IPS-15b (cell line): ENCODE measurements at regions not wholly inside any gene's neighbourhood (a gene's known extent, or its start where the extent isn't known, plus 50 kb on each side); places are given as distances from the start of the nearest gene placed in this dataset.
"Not testable (repeated sequence)": the region's sequence is repeated elsewhere in the genome, so short reads cannot be mapped to it uniquely, and the experiment has no call there.

Experiments used
- H3K27me3 ChIP-seq: one replicate; pipeline ENCODE4 v1.6.1; 2013; ENCODE audit warnings: low read length; ENCODE audit not compliant: control insufficient read depth, insufficient read depth
- H3K36me3 ChIP-seq: one replicate; pipeline ENCODE4 v1.6.1; 2013; ENCODE audit warnings: low read length; ENCODE audit not compliant: control insufficient read depth, insufficient read depth
- H3K4me1 ChIP-seq: one replicate; pipeline ENCODE4 v1.6.1; 2013; ENCODE audit warnings: mild to moderate bottlenecking, low read length; ENCODE audit not compliant: control insufficient read depth, insufficient read depth
- H3K4me3 ChIP-seq: one replicate; pipeline ENCODE4 v1.5.1; 2013; ENCODE audit warnings: low read depth, low read length
- H3K9ac ChIP-seq: one replicate; pipeline ENCODE4 v1.6.1; 2013; ENCODE audit warnings: low read depth, mild to moderate bottlenecking, low read length
- H3K9me3 ChIP-seq: one replicate; pipeline ENCODE4 v1.6.1; 2013; ENCODE audit warnings: mild to moderate bottlenecking, low read length; ENCODE audit not compliant: control insufficient read depth, insufficient read depth

DNA sequence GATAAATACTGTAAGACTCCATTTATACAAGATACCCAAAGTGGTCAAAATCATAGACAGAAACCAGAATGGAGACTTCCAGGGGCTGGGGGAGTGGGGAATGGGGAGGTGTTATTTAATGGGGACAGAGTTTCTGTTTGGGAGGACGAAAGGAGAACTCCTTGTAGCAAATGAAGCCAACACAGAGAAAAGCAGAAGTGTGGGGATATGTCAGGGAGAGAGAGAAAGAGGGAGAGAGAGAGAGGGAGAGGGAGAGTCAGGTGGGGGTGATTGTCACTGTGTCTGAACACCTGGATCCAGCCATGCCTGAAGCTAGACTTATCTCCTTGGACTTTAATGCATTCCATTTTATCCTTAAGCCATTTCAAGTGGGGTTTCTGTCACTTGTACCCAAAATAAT is 234.7 kb downstream of the BCL11B start:
- H3K4me1 ChIP-seq, H3K4me3 ChIP-seq, H3K36me3 ChIP-seq, H3K9me3 ChIP-seq, H3K9ac ChIP-seq, H3K27me3 ChIP-seq: not testable (repeated sequence)

DNA sequence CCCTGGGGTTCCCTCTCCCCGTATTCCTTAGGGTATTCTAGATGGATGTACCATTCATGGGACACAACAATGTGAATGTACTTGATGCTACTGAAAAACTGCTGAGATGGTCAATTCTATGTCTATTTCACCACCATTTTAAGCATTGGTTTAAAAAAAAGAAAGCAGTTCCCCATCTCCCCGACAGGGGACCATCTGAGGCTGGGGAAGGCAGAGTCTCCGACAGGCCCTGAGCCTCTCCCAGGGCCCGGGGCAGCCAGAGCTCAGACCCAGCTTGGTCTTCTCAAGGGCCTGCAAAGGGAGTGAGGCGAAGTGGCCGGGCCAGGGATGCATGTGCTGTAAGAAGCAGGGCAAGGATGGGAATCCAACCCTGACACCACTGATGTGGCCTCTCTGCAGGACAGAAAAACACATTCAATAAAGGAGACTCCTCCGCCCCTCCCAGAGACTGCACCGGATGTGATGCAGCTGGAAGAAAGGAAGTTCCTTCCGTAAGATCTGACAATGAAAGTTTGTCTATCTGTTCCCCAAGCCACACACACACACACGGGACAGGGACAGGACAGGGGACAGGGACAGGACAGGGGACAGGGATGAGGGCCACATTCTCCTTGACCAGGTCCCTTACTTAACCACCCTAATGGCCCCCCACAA is 234.1 kb downstream of the BCL11B start:
- no peaks in the 10 kb centered on the region for H3K36me3 ChIP-seq
- no peaks in the 10 kb centered on the region for H3K9me3 ChIP-seq
- H3K27me3 ChIP-seq, result no peaks in the 10 kb centered on the region
- H3K9ac ChIP-seq, result no peak overlapping the region
- H3K4me3 ChIP-seq, result no peak overlapping the region
- peaks cover 3% of the 10 kb centered on the region for H3K4me1 ChIP-seq

DNA sequence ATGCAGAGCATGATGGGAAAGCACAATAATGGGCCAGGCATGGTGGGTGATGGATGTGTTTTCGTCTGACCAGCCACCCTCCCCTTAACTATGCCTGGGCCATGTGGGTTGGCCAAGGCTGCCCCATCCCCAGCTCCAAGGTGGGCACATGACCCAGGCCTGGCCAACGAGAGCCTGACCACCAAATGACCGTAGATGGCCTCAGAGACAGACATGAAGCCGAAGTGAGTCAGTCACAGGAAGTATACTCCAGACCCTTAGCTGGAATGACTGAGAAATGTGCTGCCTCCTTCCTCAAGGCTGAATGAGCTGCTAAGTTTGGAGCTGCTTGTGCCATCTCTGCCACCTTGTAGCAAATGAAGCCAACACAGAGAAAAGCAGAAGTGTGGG is 233.6 kb downstream of the BCL11B start:
- no peak overlapping the region for H3K9ac ChIP-seq
- H3K9me3 ChIP-seq, result no peaks in the 10 kb centered on the region
- no peaks in the 10 kb centered on the region for H3K36me3 ChIP-seq
- no peak overlapping the region for H3K4me3 ChIP-seq
- no peaks in the 10 kb centered on the region for H3K27me3 ChIP-seq
- peaks cover 3% of the 10 kb centered on the region for H3K4me1 ChIP-seq

DNA sequence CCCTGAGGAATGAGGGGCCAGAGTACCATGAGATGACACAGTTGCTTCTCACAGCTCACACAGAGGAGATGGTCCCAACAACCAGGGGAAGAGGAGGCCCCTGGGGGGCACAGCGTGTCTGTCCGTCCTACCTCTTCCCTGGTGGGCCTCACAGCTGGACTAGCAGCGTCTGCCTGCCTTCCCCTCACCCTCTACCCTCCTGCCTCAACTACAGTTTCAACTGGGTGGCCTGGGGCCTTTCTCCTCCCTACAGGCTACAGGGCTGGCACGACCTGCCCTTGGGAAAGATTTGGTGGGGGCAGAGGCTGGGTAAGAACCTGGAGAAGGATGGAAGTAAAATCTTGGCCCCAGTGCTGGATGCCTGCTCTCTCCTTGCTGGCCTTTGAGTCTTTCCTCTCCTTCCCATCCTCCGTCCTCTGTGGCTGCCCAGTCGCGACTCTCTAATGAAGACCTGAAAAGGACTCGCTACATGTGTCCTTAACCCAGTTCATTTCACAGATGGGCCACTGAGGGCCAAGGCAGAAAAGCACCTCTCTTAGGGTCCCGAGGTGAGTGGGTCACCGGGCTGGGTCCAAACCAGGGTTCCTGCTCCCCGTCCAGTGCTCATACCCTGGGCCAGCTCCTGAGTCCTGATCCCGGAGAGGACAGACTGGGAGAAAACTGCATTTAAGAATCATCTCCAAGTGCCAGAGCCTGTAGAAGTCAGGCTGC is 232.5 kb downstream of the BCL11B start:
- no peaks in the 10 kb centered on the region for H3K9me3 ChIP-seq
- no peak overlapping the region for H3K9ac ChIP-seq
- H3K27me3 ChIP-seq, result no peaks in the 10 kb centered on the region
- peaks cover 3% of the 10 kb centered on the region for H3K4me1 ChIP-seq
- H3K4me3 ChIP-seq, result no peak overlapping the region
- no peaks in the 10 kb centered on the region for H3K36me3 ChIP-seq

DNA sequence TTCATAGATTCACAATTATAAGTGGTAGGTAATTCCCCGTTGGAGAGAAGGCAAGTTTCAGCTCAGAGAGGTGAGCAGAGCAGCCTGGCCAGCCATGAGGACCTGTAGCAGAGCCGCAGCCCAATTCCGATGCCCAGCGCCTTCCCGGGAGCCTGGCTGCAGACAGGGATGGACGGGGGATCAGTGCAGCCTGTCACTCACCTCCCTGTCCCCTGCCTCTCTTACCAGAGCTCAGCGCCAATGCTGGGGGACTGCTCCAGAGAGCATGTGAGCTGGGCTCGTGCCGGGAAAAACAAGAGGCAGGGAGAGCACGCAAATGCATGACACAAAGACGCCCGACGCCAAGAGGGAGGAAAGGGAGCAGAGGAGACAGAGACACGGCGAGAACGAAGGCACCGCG is 231.9 kb downstream of the BCL11B start:
- H3K4me1 ChIP-seq, result peaks cover 3% of the 10 kb centered on the region
- H3K4me3 ChIP-seq, result no peak overlapping the region

DNA sequence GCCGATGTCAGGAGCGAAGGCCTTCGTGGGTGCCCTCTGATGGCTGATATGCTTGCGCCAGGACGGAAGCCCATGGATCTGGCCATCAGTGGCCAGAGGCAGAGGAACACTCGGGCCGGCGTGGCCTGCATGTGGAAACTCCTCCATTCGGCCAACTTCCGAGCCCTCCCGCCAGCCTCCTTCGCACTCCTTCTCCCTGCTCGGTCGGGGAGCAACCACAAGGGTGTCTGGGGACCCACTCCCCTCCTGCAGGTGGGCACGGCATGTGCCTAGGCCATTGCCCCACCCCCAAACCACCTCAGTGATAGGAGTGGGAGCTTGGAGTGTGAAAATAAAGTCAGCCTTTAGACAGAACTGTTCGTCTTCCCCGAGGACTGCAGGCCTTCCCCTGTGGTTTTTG is 231.3 kb downstream of the BCL11B start:
- no peaks in the 10 kb centered on the region for H3K9me3 ChIP-seq
- H3K4me1 ChIP-seq, result peaks cover 3% of the 10 kb centered on the region
- no peaks in the 10 kb centered on the region for H3K36me3 ChIP-seq
- no peak overlapping the region for H3K9ac ChIP-seq
- H3K4me3 ChIP-seq, result no peak overlapping the region
- no peaks in the 10 kb centered on the region for H3K27me3 ChIP-seq

More for the DNA sequence above, 231.9 kb downstream of the BCL11B start:
- no peak overlapping the region for H3K9ac ChIP-seq
- H3K27me3 ChIP-seq, result no peaks in the 10 kb centered on the region
- no peaks in the 10 kb centered on the region for H3K36me3 ChIP-seq
- H3K9me3 ChIP-seq, result no peaks in the 10 kb centered on the region

DNA sequence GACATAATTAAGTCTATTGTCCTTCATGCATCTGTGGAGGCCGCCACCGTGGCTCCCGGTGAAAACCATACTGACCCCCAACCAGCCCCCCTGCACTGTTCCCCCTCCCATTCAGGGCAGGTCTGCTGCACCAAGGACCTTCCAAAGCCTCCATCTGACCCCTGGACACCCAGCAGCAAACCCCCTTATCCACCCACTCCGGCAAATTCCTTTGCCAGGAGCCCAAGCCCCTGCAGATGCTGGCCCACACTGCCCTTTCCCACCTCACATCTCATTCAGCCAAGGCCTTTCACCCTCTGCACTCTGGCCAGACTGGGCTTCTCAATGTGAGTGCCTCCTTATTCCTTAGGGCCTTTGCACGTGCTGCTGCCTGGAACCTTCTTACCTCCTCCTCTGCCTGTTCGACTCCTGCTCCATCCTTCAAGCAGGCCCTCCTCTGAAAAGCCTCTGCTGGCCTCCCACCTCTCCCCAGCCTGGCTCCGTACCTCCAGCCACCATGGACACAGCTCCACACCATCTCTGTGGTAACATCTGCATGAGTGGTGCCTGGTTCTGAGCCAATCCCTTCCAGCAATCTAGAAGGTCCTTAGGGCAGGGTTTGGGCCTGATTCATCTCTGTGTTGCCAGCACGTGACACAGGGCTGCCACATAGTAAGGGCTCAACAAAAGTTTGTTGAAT is 230.7 kb downstream of the BCL11B start:
- H3K9ac ChIP-seq, result no peak overlapping the region
- no peak overlapping the region for H3K4me3 ChIP-seq
- H3K4me1 ChIP-seq, result peaks cover under 1% of the 10 kb centered on the region
- H3K27me3 ChIP-seq, result no peaks in the 10 kb centered on the region
- H3K36me3 ChIP-seq, result no peaks in the 10 kb centered on the region
- no peaks in the 10 kb centered on the region for H3K9me3 ChIP-seq

DNA sequence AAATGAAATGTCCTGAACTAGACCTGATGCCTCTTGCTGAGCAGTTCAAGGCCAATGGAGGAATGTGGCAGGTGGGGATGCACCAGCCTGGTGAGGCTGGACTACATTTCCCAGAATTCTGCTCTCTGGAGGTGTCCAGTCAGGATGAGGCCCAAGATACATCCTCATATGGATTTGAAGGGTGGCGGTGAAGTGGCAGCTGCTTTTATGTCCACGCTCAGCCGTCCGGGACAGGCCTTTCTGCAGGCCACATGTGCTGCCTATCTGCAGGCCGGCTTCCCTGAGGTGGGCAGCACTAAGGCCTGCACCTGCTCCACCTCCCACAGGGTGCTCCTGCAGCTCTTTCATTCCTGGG is 230.2 kb downstream of the BCL11B start:
- Histone ChIP-seq H3K9me3 (no peaks in the 10 kb centered on the region), H3K9ac (no peak overlapping the region), H3K27me3 (no peaks in the 10 kb centered on the region), H3K36me3 (no peaks in the 10 kb centered on the region), H3K4me3 (no peak overlapping the region), H3K4me1 (no peaks in the 10 kb centered on the region)

DNA sequence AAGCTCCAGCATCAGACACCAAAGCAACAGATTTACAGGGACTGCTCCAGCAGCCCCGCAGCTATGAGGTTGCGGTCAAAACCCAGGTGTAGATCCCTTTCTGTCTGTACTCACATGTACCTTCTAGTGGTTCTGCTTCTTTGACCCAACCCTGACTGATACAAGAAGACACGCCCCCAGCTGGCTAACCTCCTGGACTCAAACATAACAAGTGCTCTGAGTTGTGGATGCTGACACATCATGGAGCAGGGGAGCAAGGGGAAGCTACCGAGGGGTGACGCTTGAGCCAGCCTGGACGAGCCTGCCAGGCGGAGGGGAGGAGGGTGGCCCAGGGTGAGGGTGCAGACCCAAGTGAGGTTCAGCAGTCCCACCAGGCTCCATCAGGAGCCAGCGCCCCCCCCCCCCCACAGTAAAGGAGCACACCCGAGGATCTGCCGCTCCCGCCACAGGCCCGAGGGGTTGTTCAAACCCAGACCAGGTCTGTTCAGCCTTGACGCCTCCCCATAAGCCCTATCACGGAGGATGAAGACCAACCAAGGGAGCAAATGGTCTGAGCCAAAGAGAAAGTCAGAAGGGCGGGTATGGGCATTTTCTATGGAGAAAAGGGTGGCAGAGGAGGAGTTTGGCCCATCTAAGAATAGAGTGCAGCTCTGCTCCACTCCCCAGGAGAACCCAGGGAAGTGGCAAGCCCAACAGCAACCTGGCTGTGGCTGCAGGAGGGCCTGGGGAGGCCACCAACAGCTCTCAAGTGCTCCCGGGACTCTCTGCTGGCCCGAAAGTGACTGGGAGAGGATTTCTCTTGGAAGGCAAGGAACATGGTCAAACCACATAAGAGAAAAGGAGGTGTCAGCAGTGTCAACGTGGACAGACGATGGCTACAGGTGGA is 229.4 kb downstream of the BCL11B start:
- Histone ChIP-seq H3K27me3 (no peaks in the 10 kb centered on the region), H3K36me3 (no peaks in the 10 kb centered on the region), H3K9me3 (no peaks in the 10 kb centered on the region), H3K9ac (no peak overlapping the region), H3K4me1 (no peaks in the 10 kb centered on the region), H3K4me3 (no peak overlapping the region)

DNA sequence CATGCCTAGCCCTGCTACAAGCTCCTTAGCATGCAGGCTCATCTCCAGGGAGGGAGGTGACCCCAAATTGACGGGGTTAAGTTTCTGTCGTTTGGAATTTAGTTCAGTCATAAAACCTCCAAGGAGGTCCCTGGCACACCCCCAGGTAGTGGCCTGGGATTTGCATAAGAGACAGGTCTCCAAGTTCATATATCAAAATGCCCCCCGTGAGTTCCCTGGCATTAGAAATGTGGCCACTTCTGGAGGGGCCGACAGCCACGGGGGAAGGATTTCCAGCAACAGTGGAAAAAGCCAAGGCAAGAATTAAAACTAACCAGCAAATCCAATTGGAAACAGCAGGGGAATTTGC is 228.8 kb downstream of the BCL11B start:
- Histone ChIP-seq H3K4me1 (no peaks in the 10 kb centered on the region), H3K4me3 (no peak overlapping the region), H3K9ac (no peak overlapping the region)

DNA sequence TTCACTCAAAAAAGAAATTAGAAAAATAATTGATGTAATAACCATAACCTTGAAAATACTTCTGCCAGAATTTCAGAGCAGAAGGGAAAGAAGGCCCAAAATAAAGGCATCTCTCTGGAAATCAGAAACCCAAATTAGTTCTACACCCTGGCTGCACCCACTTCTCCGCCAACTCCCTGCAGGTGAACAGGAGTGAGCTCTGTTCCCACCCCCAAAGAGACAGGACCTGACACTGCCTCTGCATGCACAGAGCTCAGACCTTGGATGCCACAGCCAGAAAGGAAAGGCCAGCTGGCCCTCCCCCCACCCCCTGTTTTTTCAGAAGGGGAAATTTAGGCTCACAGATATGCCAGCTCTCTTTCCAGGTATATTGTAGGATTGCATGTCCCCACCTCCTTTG is 228.2 kb downstream of the BCL11B start:
- Histone ChIP-seq H3K36me3 (no peaks in the 10 kb centered on the region), H3K4me1 (no peaks in the 10 kb centered on the region), H3K27me3 (no peaks in the 10 kb centered on the region), H3K4me3 (no peak overlapping the region), H3K9me3 (no peaks in the 10 kb centered on the region), H3K9ac (no peak overlapping the region)

More for the DNA sequence above, 228.8 kb downstream of the BCL11B start:
- Histone ChIP-seq H3K9me3 (no peaks in the 10 kb centered on the region), H3K27me3 (no peaks in the 10 kb centered on the region), H3K36me3 (no peaks in the 10 kb centered on the region)
